Liver (tissue), 8 donors: ENCODE measurements at regions not wholly inside any gene's neighbourhood (a gene's known extent, or its start where the extent isn't known, plus 50 kb on each side); places are given as distances from the start of the nearest gene placed in this dataset.

Source experiments
- DNase-seq: peaks from one replicate; pipeline ENCODE4 v3.0.0-alpha.2; 2017; ENCODE audit warnings: low spot score
- H3K27ac ChIP-seq, 2 donors: one replicate each; pipeline ENCODE4 v1.7.0; 2013; ENCODE audit warnings: inconsistent platforms in 2 of 2, low read length in 2 of 2, control low read depth in 1 of 2, low read depth in 1 of 2, mild to moderate bottlenecking in 1 of 2
- H3K27me3 ChIP-seq, 4 donors: one replicate each; pipeline versions ENCODE4 v1.6.1 to v1.7.0; 2013; ENCODE audit warnings: low read length in 3 of 4, inconsistent platforms in 1 of 4, mild to moderate bottlenecking in 1 of 4, moderate library complexity in 1 of 4; ENCODE audit not compliant: control insufficient read depth in 4 of 4, insufficient read depth in 4 of 4
- H3K36me3 ChIP-seq, 4 donors: one replicate each; pipeline versions ENCODE4 v1.6.1 to v1.7.0; 2013; ENCODE audit warnings: low read length in 3 of 4, mild to moderate bottlenecking in 3 of 4, low read depth in 1 of 4, moderate library complexity in 1 of 4; ENCODE audit not compliant: control insufficient read depth in 4 of 4, insufficient read depth in 3 of 4
- H3K4me1 ChIP-seq, 4 donors: one replicate each; pipeline versions ENCODE4 v1.6.1 to v1.7.0; 2013; ENCODE audit warnings: low read length in 3 of 4, mild to moderate bottlenecking in 3 of 4, moderate library complexity in 1 of 4; ENCODE audit not compliant: control insufficient read depth in 4 of 4, insufficient read depth in 4 of 4
- H3K4me3 ChIP-seq, 3 donors: one replicate each; pipeline versions ENCODE4 v1.6.1 to v1.7.0; 2013; ENCODE audit warnings: low read length in 3 of 3, control low read depth in 1 of 3, low read depth in 1 of 3, mild to moderate bottlenecking in 1 of 3
- H3K9ac ChIP-seq, 2 donors: one replicate each; pipeline ENCODE4 v1.7.0; 2013; ENCODE audit warnings: low read length in 2 of 2, mild to moderate bottlenecking in 2 of 2, moderate library complexity in 2 of 2, control low read depth in 1 of 2, low read depth in 1 of 2
- H3K9me3 ChIP-seq, 4 donors: one replicate each; pipeline versions ENCODE4 v1.6.1 to v1.7.0; 2013; ENCODE audit warnings: low read length in 3 of 4; ENCODE audit not compliant: control insufficient read depth in 4 of 4
- ATF3 ChIP-seq: IDR thresholded peaks from 2 replicates; pipeline ENCODE4 v1.6.1; 2016; ENCODE audit warnings: antibody characterized with exemption
- EGR1 ChIP-seq, 2 donors: IDR thresholded peaks; 2 replicates each; pipeline ENCODE4 v1.6.1; 2016 to 2018; ENCODE audit warnings: antibody characterized with exemption in 2 of 2, low read depth in 2 of 2
- FOXA1 ChIP-seq: IDR thresholded peaks from 2 replicates; pipeline ENCODE4 v1.6.1; 2016; ENCODE audit warnings: antibody characterized with exemption
- FOXA2 ChIP-seq: IDR thresholded peaks from 2 replicates; pipeline ENCODE4 v1.6.1; 2016; ENCODE audit warnings: antibody characterized with exemption
- GABPA ChIP-seq, 2 donors: IDR thresholded peaks in 1 of 2; conservative IDR thresholded peaks in 1 of 2; 2 replicates each; pipeline ENCODE4 v1.6.1; 2016; ENCODE audit warnings: antibody characterized with exemption in 2 of 2, mild to moderate bottlenecking in 1 of 2, moderate library complexity in 1 of 2
- HNF4A ChIP-seq, 2 donors: conservative IDR thresholded peaks; 2 replicates each; pipeline ENCODE4 v1.6.1; 2016; ENCODE audit warnings: antibody characterized with exemption in 2 of 2, mild to moderate bottlenecking in 2 of 2
- HNF4G ChIP-seq: IDR thresholded peaks from 2 replicates; pipeline ENCODE4 v1.6.1; 2016; ENCODE audit warnings: antibody characterized with exemption
- JUND ChIP-seq, 2 donors: IDR thresholded peaks; 2 replicates each; pipeline ENCODE4 v1.6.1; 2016; ENCODE audit warnings: antibody characterized with exemption in 2 of 2
- RAD21 ChIP-seq, 2 donors: IDR thresholded peaks; 2 replicates each; pipeline ENCODE4 v1.6.1; 2016; ENCODE audit warnings: antibody characterized with exemption in 2 of 2, mild to moderate bottlenecking in 2 of 2
- RXRA ChIP-seq, 2 donors: IDR thresholded peaks; 2 replicates each; pipeline ENCODE4 v1.6.1; 2017 to 2018; ENCODE audit warnings: antibody characterized with exemption in 2 of 2, mild to moderate bottlenecking in 1 of 2
- SP1 ChIP-seq: IDR thresholded peaks from 2 replicates; pipeline ENCODE4 v1.6.1; 2018; ENCODE audit warnings: antibody characterized with exemption, mild to moderate bottlenecking
- WGBS: extraction: QIAGEN DNeasy Blood & Tissue Kit; methylation state at CpG from one replicate; pipeline ENCODE4 v1.1.7; 2013; 5-methylcytosine and 5-hydroxymethylcytosine counted together
- TF ChIP-seq, protein P1 (sequence below): fragments of 150-350 bp; IDR thresholded peaks from 2 replicates; pipeline ENCODE4 v1.5.1; 2017; ENCODE audit warnings: improper control_type of control experiment, low read depth, low read length; ENCODE audit not compliant: missing input control
- TF ChIP-seq, protein P2 (sequence below): IDR thresholded peaks from 2 replicates; pipeline ENCODE4 v1.6.1; 2016; ENCODE audit warnings: antibody characterized with exemption
- TF ChIP-seq, protein P3 (sequence below): IDR thresholded peaks from 2 replicates; pipeline ENCODE4 v1.6.1; 2016; ENCODE audit warnings: antibody characterized with exemption
- TF ChIP-seq, protein P4 (sequence below): IDR thresholded peaks from 2 replicates; pipeline ENCODE4 v1.6.1; 2016; ENCODE audit warnings: antibody characterized with exemption, mild to moderate bottlenecking
- donor health status: healthy.
- donor health status: healthy.
- donor health status: healthy.
- donor health status: healthy.
- donor health status: healthy.

- WGBS, result 96% methylated on average over 2 of the region's 2 CpGs
- H3K27me3 ChIP-seq, result peaks cover 0 to 2% (median 0%) of the 10 kb centered on the region in 4 donors
- no peak for TF ChIP-seq GABPA (IDR thresholded peaks at IDR 0.05 in 1 of 2, conservative IDR thresholded peaks at IDR 0.05 in 1 of 2)
- TF ChIP-seq RXRA (IDR thresholded peaks at IDR 0.05), result no peak
- TF ChIP-seq HNF4G, result no peak
- no peak for TF ChIP-seq ATF3
- TF ChIP-seq FOXA1, result no peak
- TF ChIP-seq, protein P1, sequence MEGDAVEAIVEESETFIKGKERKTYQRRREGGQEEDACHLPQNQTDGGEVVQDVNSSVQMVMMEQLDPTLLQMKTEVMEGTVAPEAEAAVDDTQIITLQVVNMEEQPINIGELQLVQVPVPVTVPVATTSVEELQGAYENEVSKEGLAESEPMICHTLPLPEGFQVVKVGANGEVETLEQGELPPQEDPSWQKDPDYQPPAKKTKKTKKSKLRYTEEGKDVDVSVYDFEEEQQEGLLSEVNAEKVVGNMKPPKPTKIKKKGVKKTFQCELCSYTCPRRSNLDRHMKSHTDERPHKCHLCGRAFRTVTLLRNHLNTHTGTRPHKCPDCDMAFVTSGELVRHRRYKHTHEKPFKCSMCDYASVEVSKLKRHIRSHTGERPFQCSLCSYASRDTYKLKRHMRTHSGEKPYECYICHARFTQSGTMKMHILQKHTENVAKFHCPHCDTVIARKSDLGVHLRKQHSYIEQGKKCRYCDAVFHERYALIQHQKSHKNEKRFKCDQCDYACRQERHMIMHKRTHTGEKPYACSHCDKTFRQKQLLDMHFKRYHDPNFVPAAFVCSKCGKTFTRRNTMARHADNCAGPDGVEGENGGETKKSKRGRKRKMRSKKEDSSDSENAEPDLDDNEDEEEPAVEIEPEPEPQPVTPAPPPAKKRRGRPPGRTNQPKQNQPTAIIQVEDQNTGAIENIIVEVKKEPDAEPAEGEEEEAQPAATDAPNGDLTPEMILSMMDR, result no peak
- TF ChIP-seq EGR1 (IDR thresholded peaks at IDR 0.05; ENCODE audit: low read depth in 2 of 2), result no peak
- TF ChIP-seq, protein P2, sequence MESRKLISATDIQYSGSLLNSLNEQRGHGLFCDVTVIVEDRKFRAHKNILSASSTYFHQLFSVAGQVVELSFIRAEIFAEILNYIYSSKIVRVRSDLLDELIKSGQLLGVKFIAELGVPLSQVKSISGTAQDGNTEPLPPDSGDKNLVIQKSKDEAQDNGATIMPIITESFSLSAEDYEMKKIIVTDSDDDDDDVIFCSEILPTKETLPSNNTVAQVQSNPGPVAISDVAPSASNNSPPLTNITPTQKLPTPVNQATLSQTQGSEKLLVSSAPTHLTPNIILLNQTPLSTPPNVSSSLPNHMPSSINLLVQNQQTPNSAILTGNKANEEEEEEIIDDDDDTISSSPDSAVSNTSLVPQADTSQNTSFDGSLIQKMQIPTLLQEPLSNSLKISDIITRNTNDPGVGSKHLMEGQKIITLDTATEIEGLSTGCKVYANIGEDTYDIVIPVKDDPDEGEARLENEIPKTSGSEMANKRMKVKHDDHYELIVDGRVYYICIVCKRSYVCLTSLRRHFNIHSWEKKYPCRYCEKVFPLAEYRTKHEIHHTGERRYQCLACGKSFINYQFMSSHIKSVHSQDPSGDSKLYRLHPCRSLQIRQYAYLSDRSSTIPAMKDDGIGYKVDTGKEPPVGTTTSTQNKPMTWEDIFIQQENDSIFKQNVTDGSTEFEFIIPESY, result no peak
- TF ChIP-seq, protein P3, sequence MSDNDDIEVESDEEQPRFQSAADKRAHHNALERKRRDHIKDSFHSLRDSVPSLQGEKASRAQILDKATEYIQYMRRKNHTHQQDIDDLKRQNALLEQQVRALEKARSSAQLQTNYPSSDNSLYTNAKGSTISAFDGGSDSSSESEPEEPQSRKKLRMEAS, result no peak
- TF ChIP-seq, protein P4, sequence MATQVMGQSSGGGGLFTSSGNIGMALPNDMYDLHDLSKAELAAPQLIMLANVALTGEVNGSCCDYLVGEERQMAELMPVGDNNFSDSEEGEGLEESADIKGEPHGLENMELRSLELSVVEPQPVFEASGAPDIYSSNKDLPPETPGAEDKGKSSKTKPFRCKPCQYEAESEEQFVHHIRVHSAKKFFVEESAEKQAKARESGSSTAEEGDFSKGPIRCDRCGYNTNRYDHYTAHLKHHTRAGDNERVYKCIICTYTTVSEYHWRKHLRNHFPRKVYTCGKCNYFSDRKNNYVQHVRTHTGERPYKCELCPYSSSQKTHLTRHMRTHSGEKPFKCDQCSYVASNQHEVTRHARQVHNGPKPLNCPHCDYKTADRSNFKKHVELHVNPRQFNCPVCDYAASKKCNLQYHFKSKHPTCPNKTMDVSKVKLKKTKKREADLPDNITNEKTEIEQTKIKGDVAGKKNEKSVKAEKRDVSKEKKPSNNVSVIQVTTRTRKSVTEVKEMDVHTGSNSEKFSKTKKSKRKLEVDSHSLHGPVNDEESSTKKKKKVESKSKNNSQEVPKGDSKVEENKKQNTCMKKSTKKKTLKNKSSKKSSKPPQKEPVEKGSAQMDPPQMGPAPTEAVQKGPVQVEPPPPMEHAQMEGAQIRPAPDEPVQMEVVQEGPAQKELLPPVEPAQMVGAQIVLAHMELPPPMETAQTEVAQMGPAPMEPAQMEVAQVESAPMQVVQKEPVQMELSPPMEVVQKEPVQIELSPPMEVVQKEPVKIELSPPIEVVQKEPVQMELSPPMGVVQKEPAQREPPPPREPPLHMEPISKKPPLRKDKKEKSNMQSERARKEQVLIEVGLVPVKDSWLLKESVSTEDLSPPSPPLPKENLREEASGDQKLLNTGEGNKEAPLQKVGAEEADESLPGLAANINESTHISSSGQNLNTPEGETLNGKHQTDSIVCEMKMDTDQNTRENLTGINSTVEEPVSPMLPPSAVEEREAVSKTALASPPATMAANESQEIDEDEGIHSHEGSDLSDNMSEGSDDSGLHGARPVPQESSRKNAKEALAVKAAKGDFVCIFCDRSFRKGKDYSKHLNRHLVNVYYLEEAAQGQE, result no peak
- no peak for DNase-seq
- H3K27ac ChIP-seq, result no peak overlapping the region
- no peak overlapping the region for H3K4me3 ChIP-seq
- no peaks in the 10 kb centered on the region for H3K36me3 ChIP-seq
- no peak overlapping the region for H3K9ac ChIP-seq
- H3K4me1 ChIP-seq, result no peaks in the 10 kb centered on the region
- H3K9me3 ChIP-seq, result peaks cover 0 to 6% (median 0%) of the 10 kb centered on the region in 4 donors
These were observed 278.7 kb downstream of the PARP8 start for GRCh38 chr5:50945139-50945538.

DNA sequence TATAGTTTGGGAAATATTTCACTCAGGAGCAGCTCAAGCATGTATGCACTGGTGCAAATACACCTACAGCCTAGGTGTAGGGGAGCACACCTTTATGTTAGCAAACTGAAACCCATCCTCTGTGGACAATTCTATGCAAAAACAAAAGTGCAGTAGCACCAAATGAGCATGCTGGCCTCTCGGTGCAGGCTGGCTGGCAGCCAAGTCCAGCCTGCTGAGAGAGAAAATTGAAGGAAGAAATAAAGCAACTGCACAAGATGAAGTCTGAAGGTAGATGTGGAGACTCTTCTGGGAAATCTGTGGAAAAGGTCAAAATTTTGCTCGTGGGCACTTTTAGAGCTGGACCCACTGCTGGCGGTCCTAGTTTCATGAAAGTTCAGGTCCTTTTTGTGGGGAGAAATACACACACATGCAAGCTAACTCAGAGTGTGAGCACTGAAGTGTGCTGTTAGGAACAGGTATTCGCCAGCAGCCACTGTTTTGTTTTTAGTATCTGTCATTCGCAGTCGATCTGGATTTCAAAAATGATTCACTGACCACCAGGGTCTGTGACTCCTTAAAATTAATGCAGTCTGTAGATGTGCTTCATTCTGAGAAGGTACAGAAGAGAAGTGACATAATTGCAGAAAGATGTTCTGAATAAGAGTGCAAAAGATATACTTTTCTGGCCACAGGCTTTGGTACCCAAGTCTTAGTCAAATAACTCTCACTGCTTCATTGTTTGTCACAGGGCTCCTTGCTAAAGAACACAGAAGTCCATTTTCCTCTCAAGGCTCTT lies 281.7 kb downstream of the PARP8 start:
- no peak for DNase-seq
- WGBS, result 75% methylated on average over 6 of the region's 6 CpGs
- no peak overlapping the region for H3K4me3 ChIP-seq
- TF ChIP-seq JUND (IDR thresholded peaks at IDR 0.05) (no peak), EGR1 (IDR thresholded peaks at IDR 0.05; ENCODE audit: low read depth in 2 of 2) (no peak), RXRA (IDR thresholded peaks at IDR 0.05) (no peak), FOXA2 (no peak), FOXA1 (no peak), ATF3 (no peak), HNF4A (conservative IDR thresholded peaks at IDR 0.05) (no peak), GABPA (IDR thresholded peaks at IDR 0.05 in 1 of 2, conservative IDR thresholded peaks at IDR 0.05 in 1 of 2) (no peak), RAD21 (IDR thresholded peaks at IDR 0.05) (no peak), SP1 (no peak)
- TF ChIP-seq, protein P3, result no peak
- TF ChIP-seq, protein P4, result no peak

More for the DNA sequence above, 281.7 kb downstream of the PARP8 start:
- H3K9ac ChIP-seq, result no peak overlapping the region
- H3K27me3 ChIP-seq, result peaks cover 0 to 2% (median under 1%) of the 10 kb centered on the region in 4 donors
- no peak overlapping the region for H3K27ac ChIP-seq
- H3K36me3 ChIP-seq, result no peaks in the 10 kb centered on the region
- H3K4me1 ChIP-seq, result no peaks in the 10 kb centered on the region
- H3K9me3 ChIP-seq, result no peaks in the 10 kb centered on the region
